ENCODE measurements at regions not wholly inside any gene's neighbourhood (a gene's known extent, or its start where the extent isn't known, plus 50 kb on each side); places are given as distances from the start of the nearest gene placed in this dataset.

DNA sequence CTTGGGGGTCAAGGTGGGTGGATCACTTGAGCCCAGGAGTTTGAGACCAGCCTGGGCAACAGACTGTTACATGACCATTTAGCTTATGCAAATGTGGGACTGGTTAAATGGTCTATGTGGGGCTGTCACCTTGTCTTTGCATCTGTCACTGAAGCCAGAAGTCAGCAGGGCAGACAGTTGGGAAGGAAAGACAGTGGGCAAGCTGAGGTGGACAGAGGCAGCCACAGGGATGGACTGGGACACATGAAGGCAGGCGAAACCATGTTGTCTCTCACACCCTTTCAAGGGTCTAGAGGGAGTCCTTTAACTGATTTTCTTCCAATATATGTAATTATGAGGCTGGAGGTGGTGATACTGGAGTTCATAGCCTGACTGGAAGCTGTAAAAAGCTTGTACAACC lies 426.4 kb downstream of the TMEM121 start:
- TF ChIP-seq EZH2 (IDR thresholded peaks at IDR 0.05; ENCODE audit: insufficient read depth, poor library complexity, severe bottlenecking) (no peak), EZH2phosphoT487 (IDR thresholded peaks at IDR 0.05; ENCODE audit: insufficient read depth, low read depth) (no peak)
